ENCODE measurements at regions not wholly inside any gene's neighbourhood (a gene's known extent, or its start where the extent isn't known, plus 50 kb on each side); places are given as distances from the start of the nearest gene placed in this dataset.

GRCh38 chr14:28407031-28407825, 359.4 kb upstream of the FOXG1 start:
- Histone ChIP-seq H3K9me3 (no peaks in the 10 kb centered on the region), H3K4me1 (no peaks in the 10 kb centered on the region), H3K27ac (no peak overlapping the region), H3K4me3 (no peak overlapping the region), H3K36me3 (no peaks in the 10 kb centered on the region), H3K27me3 (no peaks in the 10 kb centered on the region)
- in situ Hi-C loops (cut with MboI; ENCODE audit: low pct_ligation_motif_present in 1 of 4, low pct_unique_long_range_greater_than_20kb in 1 of 4, low sequenced_read_pairs in 3 of 4) (no loop called here), intact Hi-C loops (cut with DNase I; ENCODE audit: low total_unique reads) (no loop called here)
- DNase-seq, result no peak
- WGBS, 2 donors (ENCODE audit: low coverage in 1 of 2), result 62 to 75% methylated on average over 3 of the region's 3 CpGs
- TF ChIP-seq POLR2A (IDR thresholded peaks at IDR 0.05) (no peak), CTCF (IDR thresholded peaks at IDR 0.05) (no peak), EP300 (IDR thresholded peaks at IDR 0.05; ENCODE audit: low read depth) (no peak)

- no peaks in the 10 kb centered on the region for H3K36me3 ChIP-seq
- no peaks in the 10 kb centered on the region for H3K9me3 ChIP-seq
- intact Hi-C loops (cut with DNase I; ENCODE audit: low total_unique reads) (no loop called here), in situ Hi-C loops (cut with MboI; ENCODE audit: low pct_ligation_motif_present in 1 of 4, low pct_unique_long_range_greater_than_20kb in 1 of 4, low sequenced_read_pairs in 3 of 4) (no loop called here)
- no peak overlapping the region for H3K27ac ChIP-seq
- no peaks in the 10 kb centered on the region for H3K27me3 ChIP-seq
- WGBS, 2 donors (ENCODE audit: low coverage in 1 of 2), result 69 to 75% methylated on average over 3 of the region's 3 CpGs
- no peak overlapping the region for H3K4me3 ChIP-seq
- no peaks in the 10 kb centered on the region for H3K4me1 ChIP-seq
- TF ChIP-seq POLR2A (IDR thresholded peaks at IDR 0.05) (no peak), EP300 (IDR thresholded peaks at IDR 0.05; ENCODE audit: low read depth) (no peak), CTCF (IDR thresholded peaks at IDR 0.05) (no peak), POLR2AphosphoS5 (IDR thresholded peaks at IDR 0.05) (no peak)
- DNase-seq, result no peak
Measured at GRCh38 chr14:28407996-28408395, 358.6 kb upstream of the FOXG1 start.

GRCh38 chr14:28412077-28412476, 354.5 kb upstream of the FOXG1 start:
- H3K27me3 ChIP-seq, result no peaks in the 10 kb centered on the region
- intact Hi-C loops (cut with DNase I; ENCODE audit: low total_unique reads) (no loop called here), in situ Hi-C loops (cut with MboI; ENCODE audit: low pct_ligation_motif_present in 1 of 4, low pct_unique_long_range_greater_than_20kb in 1 of 4, low sequenced_read_pairs in 3 of 4) (no loop called here)
- no peak overlapping the region for H3K4me3 ChIP-seq
- DNase-seq, result no peak
- TF ChIP-seq POLR2AphosphoS5 (IDR thresholded peaks at IDR 0.05) (no peak), CTCF (IDR thresholded peaks at IDR 0.05) (no peak), EP300 (IDR thresholded peaks at IDR 0.05; ENCODE audit: low read depth) (no peak), POLR2A (IDR thresholded peaks at IDR 0.05) (no peak)
- 64 to 80% methylated on average over 1 to 3 of the region's 3 CpGs for WGBS, 2 donors (ENCODE audit: low coverage in 1 of 2)
- H3K9me3 ChIP-seq, result no peaks in the 10 kb centered on the region
- H3K27ac ChIP-seq, result no peak overlapping the region
- no peaks in the 10 kb centered on the region for H3K4me1 ChIP-seq
- H3K36me3 ChIP-seq, result no peaks in the 10 kb centered on the region

GRCh38 chr14:28426960-28427359, 339.6 kb upstream of the FOXG1 start:
- Histone ChIP-seq H3K27me3 (no peaks in the 10 kb centered on the region), H3K4me3 (no peak overlapping the region), H3K9me3 (peaks cover 0 to 9% of the 10 kb centered on the region in 2 donors), H3K27ac (no peak overlapping the region), H3K36me3 (no peaks in the 10 kb centered on the region), H3K4me1 (no peaks in the 10 kb centered on the region)
- no peak for TF ChIP-seq POLR2AphosphoS5 (IDR thresholded peaks at IDR 0.05)
- no peak for TF ChIP-seq POLR2A (IDR thresholded peaks at IDR 0.05)
- TF ChIP-seq EP300 (IDR thresholded peaks at IDR 0.05; ENCODE audit: low read depth), result no peak
- no peak for TF ChIP-seq CTCF (IDR thresholded peaks at IDR 0.05)
- intact Hi-C loops (cut with DNase I; ENCODE audit: low total_unique reads) (no loop called here), in situ Hi-C loops (cut with MboI; ENCODE audit: low pct_ligation_motif_present in 1 of 4, low pct_unique_long_range_greater_than_20kb in 1 of 4, low sequenced_read_pairs in 3 of 4) (no loop called here)
- DNase-seq, result no peak
